22Rv1 (cell line): ENCODE measurements at regions not wholly inside any gene's neighbourhood (a gene's known extent, or its start where the extent isn't known, plus 50 kb on each side); places are given as distances from the start of the nearest gene placed in this dataset.

Experiments
- H3K27ac ChIP-seq: fragments of 450-650 bp; 2 replicates; pipeline ENCODE4 v1.5.1; 2017
- CTCF ChIP-seq: fragments of 450-650 bp; IDR thresholded peaks from 2 replicates; pipeline ENCODE4 v1.5.1; 2017; ENCODE audit warnings: mild to moderate bottlenecking
- ZFX ChIP-seq: fragments of 450-650 bp; IDR thresholded peaks from 2 replicates; pipeline ENCODE4 v1.6.1; 2017; ENCODE audit warnings: antibody characterized with exemption, borderline replicate concordance

GRCh38 chr3:178458313-178459037 lies 77.8 kb upstream of the KCNMB2 start:
- no peak for TF ChIP-seq ZFX
- H3K27ac ChIP-seq, result no peak overlapping the region

GRCh38 chr3:178459038-178459410 lies 77.2 kb upstream of the KCNMB2 start:
- no peak overlapping the region for H3K27ac ChIP-seq
- TF ChIP-seq ZFX (no peak), CTCF (no peak)

GRCh38 chr3:178465260-178466180 lies 70.7 kb upstream of the KCNMB2 start:
- H3K27ac ChIP-seq, result no peak overlapping the region
- TF ChIP-seq ZFX (no peak), CTCF (no peak)

GRCh38 chr3:178472941-178473340 lies 63.3 kb upstream of the KCNMB2 start:
- H3K27ac ChIP-seq, result no peak overlapping the region
- TF ChIP-seq ZFX, result no peak
- no peak for TF ChIP-seq CTCF

- H3K27ac ChIP-seq, result no peak overlapping the region
- TF ChIP-seq CTCF, result no peak
- TF ChIP-seq ZFX, result no peak
Observed at GRCh38 chr3:178474526-178474925, 61.7 kb upstream of the KCNMB2 start.

- H3K27ac ChIP-seq, result no peak overlapping the region
- TF ChIP-seq ZFX, result no peak
- TF ChIP-seq CTCF, result no peak
Observed at GRCh38 chr3:178475062-178475461, 61.2 kb upstream of the KCNMB2 start.

GRCh38 chr3:178476886-178477285 lies 59.4 kb upstream of the KCNMB2 start:
- TF ChIP-seq ZFX, result no peak
- no peak for TF ChIP-seq CTCF

More at GRCh38 chr3:178476886-178477285, 59.4 kb upstream of the KCNMB2 start:
- no peak overlapping the region for H3K27ac ChIP-seq
